HCT116 (cell line): ENCODE measurements at regions not wholly inside any gene's neighbourhood (a gene's known extent, or its start where the extent isn't known, plus 50 kb on each side); places are given as distances from the start of the nearest gene placed in this dataset.

Experiments used
- ATAC-seq: fragments of 200-7000 bp; cut with Tn5 transposase; 2 replicates; pipeline ENCODE4 v1.9.1; 2020; ENCODE audit warnings: mild to moderate bottlenecking, moderate library complexity
- BruUV-seq: library from RNA; stranded (reverse); fragments of 400-500 nt; replicated peaks from 2 replicates; lab custom pipeline; 2021; lab: Mats Ljungman, UMichigan
- CTCF ChIA-PET: fragments of 300-600 bp; sonication (Branson Sonifier 250); formaldehyde crosslinking; loops from one replicate; lab custom pipeline; 2021; ENCODE audit warnings: antibody characterized with exemption; lab: Charles Lee
- POLR2A ChIA-PET: fragments of 300-600, 350-600 bp; sonication (Branson Sonifier 250); formaldehyde crosslinking; loops from one replicate; lab custom pipeline; 2021; ENCODE audit warnings: antibody characterized with exemption; lab: Charles Lee
- RAD21 ChIA-PET, 2 experiments: fragments of 300-600 bp; sonication (Branson Sonifier 250); formaldehyde crosslinking; loops; one replicate each; lab custom pipeline; 2023; ENCODE audit warnings: low total read pairs in 2 of 2; ENCODE audit not compliant: uncharacterized antibody in 2 of 2, unreplicated experiment in 2 of 2, low non-redundant PET in 1 of 2; lab: Charles Lee
- DNase-seq: peaks from one replicate; pipeline ENCODE4 v3.0.0-alpha.2; 2010; ENCODE audit warnings: low read depth, low spot score
- H2AFZ ChIP-seq: fragments of 200-600 bp; shearing (Covaris generic), sonication (generic); 2 replicates; pipeline ENCODE4 v1.6.1; 2017; ENCODE audit warnings: low read depth, mixed run types, mixed read lengths, antibody characterized with exemption, low read length; ENCODE audit not compliant: poor library complexity, severe bottlenecking
- H3K27ac ChIP-seq: 2 replicates; pipeline ENCODE4 v1.5.1; 2012; ENCODE audit warnings: low read depth, low read length
- H3K27me3 ChIP-seq: fragments of 200-600 bp; sonication (generic); 2 replicates; pipeline ENCODE4 v1.6.1; 2016; ENCODE audit warnings: mixed run types, low read length, mixed read lengths; ENCODE audit not compliant: insufficient read depth
- H3K36me3 ChIP-seq, 2 experiments: fragments of 200-500 bp in 1 of 2; fragments of 200-600 bp in 1 of 2; sonication (Bioruptor generic) in 1 of 2; sonication (generic) in 1 of 2; 2 replicates each; pipeline versions ENCODE4 v1.5.1 to v1.6.1; 2014 to 2016; ENCODE audit warnings: low read length in 2 of 2, inconsistent platforms in 1 of 2, mixed read lengths in 1 of 2, mixed run types in 1 of 2; ENCODE audit not compliant: insufficient read depth in 2 of 2, control insufficient read depth in 1 of 2
- H3K4me1 ChIP-seq, 2 experiments: fragments of 200-600 bp in 1 of 2; sonication (generic) in 1 of 2; 2 replicates each; pipeline versions ENCODE4 v1.5.1 to v1.6.1; 2012 to 2017; ENCODE audit warnings: low read length in 2 of 2, inconsistent platforms in 1 of 2, mild to moderate bottlenecking in 1 of 2, mixed read lengths in 1 of 2, mixed run types in 1 of 2, moderate library complexity in 1 of 2; ENCODE audit not compliant: insufficient read depth in 2 of 2, control insufficient read depth in 1 of 2
- H3K4me2 ChIP-seq: fragments of 200-600 bp; sonication (generic); 2 replicates; pipeline ENCODE4 v1.6.1; 2017; ENCODE audit warnings: mixed run types, low read length, mixed read lengths
- H3K4me3 ChIP-seq, 2 experiments: fragments of 200-600 bp in 1 of 2; sonication (generic) in 1 of 2; replicated peaks in 1 of 2; 2 replicates each; pipeline ENCODE4 v1.5.1; 2011 to 2016; ENCODE audit warnings: low read length in 2 of 2, control low read depth in 1 of 2, low read depth in 1 of 2, mild to moderate bottlenecking in 1 of 2, mixed read lengths in 1 of 2, mixed run types in 1 of 2
- H3K79me2 ChIP-seq: fragments of 200-600 bp; sonication (generic); 2 replicates; pipeline ENCODE4 v1.6.1; 2017; ENCODE audit warnings: mild to moderate bottlenecking, mixed run types, low read length, moderate library complexity, mixed read lengths; ENCODE audit not compliant: insufficient read depth
- H3K9ac ChIP-seq: fragments of 200-600 bp; sonication (generic); 2 replicates; pipeline ENCODE4 v1.6.1; 2016; ENCODE audit warnings: low read length, mixed read lengths
- H3K9me2 ChIP-seq: fragments of 200-600 bp; sonication (generic), shearing (Covaris generic); 2 replicates; pipeline ENCODE4 v1.6.1; 2017; ENCODE audit warnings: mixed run types, mild to moderate bottlenecking, moderate library complexity; ENCODE audit not compliant: insufficient read depth
- H3K9me3 ChIP-seq, 2 experiments: fragments of 200-500 bp in 1 of 2; fragments of 200-600 bp in 1 of 2; sonication (Bioruptor generic) in 1 of 2; sonication (generic) in 1 of 2; 2 replicates each; pipeline ENCODE4 v1.6.1; 2014 to 2017; ENCODE audit warnings: low read length in 2 of 2, mixed read lengths in 2 of 2, inconsistent platforms in 1 of 2, low read depth in 1 of 2, mild to moderate bottlenecking in 1 of 2, mixed run types in 1 of 2, moderate library complexity in 1 of 2; ENCODE audit not compliant: control insufficient read depth in 1 of 2, insufficient read depth in 1 of 2
- H4K20me1 ChIP-seq: fragments of 200-600 bp; sonication (generic), shearing (Covaris generic); 2 replicates; pipeline ENCODE4 v1.6.1; 2017; ENCODE audit warnings: mixed run types, mild to moderate bottlenecking, moderate library complexity; ENCODE audit not compliant: insufficient read depth
- CEBPB ChIP-seq: IDR thresholded peaks from 2 replicates; pipeline ENCODE4 v1.6.1; 2012; ENCODE audit warnings: low read depth
- EGR1 ChIP-seq: IDR thresholded peaks from 2 replicates; pipeline ENCODE4 v1.6.1; 2012; ENCODE audit warnings: low read depth
- EZH2 ChIP-seq: fragments of 200-600 bp; sonication (generic); IDR thresholded peaks from 2 replicates; pipeline ENCODE4 v1.6.1; 2017; ENCODE audit warnings: antibody characterized with exemption, mixed run types
- EZH2phosphoT487 ChIP-seq: fragments of 200-600 bp; IDR thresholded peaks from 2 replicates; pipeline ENCODE4 v1.6.1; 2018; ENCODE audit warnings: antibody characterized with exemption, borderline replicate concordance
- JUND ChIP-seq: IDR thresholded peaks from 2 replicates; pipeline ENCODE4 v1.6.1; 2012
- POLR2AphosphoS5 ChIP-seq: IDR thresholded peaks from 2 replicates; pipeline ENCODE4 v1.6.1; 2011; ENCODE audit warnings: mild to moderate bottlenecking, low read depth, low read length, moderate library complexity
- RAD21 ChIP-seq: IDR thresholded peaks from 2 replicates; pipeline ENCODE4 v1.6.1; 2012; ENCODE audit warnings: low read depth, mild to moderate bottlenecking
- SIN3A ChIP-seq: IDR thresholded peaks from 2 replicates; pipeline ENCODE4 v1.6.1; 2012; ENCODE audit warnings: low read depth
- intact Hi-C: fragments of 100-400 bp; cut with micrococcal nuclease; formaldehyde crosslinking; loops from 2 replicates; pipeline ENCODE4 v1.10.0; 2022
- TF ChIP-seq, protein P1 (sequence below): IDR thresholded peaks from 2 replicates; pipeline ENCODE4 v1.6.1; 2012
- TF ChIP-seq, protein P2 (sequence below): IDR thresholded peaks from 2 replicates; pipeline ENCODE4 v1.6.1; 2012; ENCODE audit warnings: low read depth

DNA sequence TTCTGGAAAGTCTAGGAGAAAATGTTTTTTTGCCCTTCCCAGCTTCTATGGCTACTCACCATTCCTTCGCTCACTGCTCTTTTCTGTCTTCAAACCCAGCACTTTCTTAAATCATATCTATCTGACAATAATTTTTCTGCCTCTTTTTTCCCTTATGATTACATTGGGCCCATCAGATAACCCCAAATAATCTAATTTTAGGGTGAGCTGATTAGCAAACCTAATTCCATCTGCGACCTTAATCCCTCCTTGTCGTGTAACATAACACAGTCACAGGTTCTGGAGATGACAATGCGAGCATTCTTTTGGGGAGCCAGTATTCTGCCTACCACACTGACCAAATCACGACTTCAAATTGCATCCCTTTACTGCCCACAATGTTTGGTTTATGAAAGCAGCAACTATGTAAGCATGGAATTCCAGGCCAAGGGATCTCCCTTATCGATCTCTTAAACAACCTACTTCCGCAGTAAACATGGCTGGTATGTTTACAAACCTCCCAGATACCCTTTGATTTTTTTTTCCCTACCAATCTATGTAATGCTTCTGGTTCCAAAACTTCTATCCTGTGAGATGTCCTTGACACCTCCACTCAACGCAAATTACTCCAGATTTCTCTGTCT, 2122.2 kb downstream of the MAT2B start:
- POLR2A ChIA-PET, result no interaction called here
- Histone ChIP-seq H3K9me2 (no peaks in the 10 kb centered on the region), H3K36me3 (no peaks in the 10 kb centered on the region), H3K9me3 (peaks cover 0 to 4% of the 10 kb centered on the region in 2 experiments; a peak in 2 of 4 replicates), H2AFZ (no peak overlapping the region), H3K4me2 (no peak overlapping the region), H3K27ac (no peak overlapping the region), H3K79me2 (no peaks in the 10 kb centered on the region), H3K4me3 (no peak overlapping the region), H3K9ac (no peak overlapping the region), H3K4me1 (no peaks in the 10 kb centered on the region), H4K20me1 (no peaks in the 10 kb centered on the region), H3K27me3 (no peaks in the 10 kb centered on the region)
- ATAC-seq (no peak), DNase-seq (no peak)
- no peak for TF ChIP-seq EZH2
- TF ChIP-seq EZH2phosphoT487, result no peak
- TF ChIP-seq JUND, result no peak
- no peak for TF ChIP-seq SIN3A
- TF ChIP-seq RAD21, result no peak
- TF ChIP-seq CEBPB, result no peak
- TF ChIP-seq, protein P1, sequence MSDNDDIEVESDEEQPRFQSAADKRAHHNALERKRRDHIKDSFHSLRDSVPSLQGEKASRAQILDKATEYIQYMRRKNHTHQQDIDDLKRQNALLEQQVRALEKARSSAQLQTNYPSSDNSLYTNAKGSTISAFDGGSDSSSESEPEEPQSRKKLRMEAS, result no peak
- TF ChIP-seq, protein P2, sequence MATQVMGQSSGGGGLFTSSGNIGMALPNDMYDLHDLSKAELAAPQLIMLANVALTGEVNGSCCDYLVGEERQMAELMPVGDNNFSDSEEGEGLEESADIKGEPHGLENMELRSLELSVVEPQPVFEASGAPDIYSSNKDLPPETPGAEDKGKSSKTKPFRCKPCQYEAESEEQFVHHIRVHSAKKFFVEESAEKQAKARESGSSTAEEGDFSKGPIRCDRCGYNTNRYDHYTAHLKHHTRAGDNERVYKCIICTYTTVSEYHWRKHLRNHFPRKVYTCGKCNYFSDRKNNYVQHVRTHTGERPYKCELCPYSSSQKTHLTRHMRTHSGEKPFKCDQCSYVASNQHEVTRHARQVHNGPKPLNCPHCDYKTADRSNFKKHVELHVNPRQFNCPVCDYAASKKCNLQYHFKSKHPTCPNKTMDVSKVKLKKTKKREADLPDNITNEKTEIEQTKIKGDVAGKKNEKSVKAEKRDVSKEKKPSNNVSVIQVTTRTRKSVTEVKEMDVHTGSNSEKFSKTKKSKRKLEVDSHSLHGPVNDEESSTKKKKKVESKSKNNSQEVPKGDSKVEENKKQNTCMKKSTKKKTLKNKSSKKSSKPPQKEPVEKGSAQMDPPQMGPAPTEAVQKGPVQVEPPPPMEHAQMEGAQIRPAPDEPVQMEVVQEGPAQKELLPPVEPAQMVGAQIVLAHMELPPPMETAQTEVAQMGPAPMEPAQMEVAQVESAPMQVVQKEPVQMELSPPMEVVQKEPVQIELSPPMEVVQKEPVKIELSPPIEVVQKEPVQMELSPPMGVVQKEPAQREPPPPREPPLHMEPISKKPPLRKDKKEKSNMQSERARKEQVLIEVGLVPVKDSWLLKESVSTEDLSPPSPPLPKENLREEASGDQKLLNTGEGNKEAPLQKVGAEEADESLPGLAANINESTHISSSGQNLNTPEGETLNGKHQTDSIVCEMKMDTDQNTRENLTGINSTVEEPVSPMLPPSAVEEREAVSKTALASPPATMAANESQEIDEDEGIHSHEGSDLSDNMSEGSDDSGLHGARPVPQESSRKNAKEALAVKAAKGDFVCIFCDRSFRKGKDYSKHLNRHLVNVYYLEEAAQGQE, result no peak
- TF ChIP-seq EGR1, result no peak
- TF ChIP-seq POLR2AphosphoS5, result no peak
- RAD21 ChIA-PET, result no interaction called here
- CTCF ChIA-PET, result no interaction called here
- intact Hi-C loops, result no loop called here
- BruUV-seq, result no TSS peak
